Breast epithelium (tissue), 4 donors: ENCODE measurements at regions not wholly inside any gene's neighbourhood (a gene's known extent, or its start where the extent isn't known, plus 50 kb on each side); places are given as distances from the start of the nearest gene placed in this dataset.

Experiments used
- DNase-seq, 2 donors: peaks; one replicate each; pipeline ENCODE4 v3.0.0-alpha.2; 2019; ENCODE audit warnings: low spot score in 2 of 2
- H3K27ac ChIP-seq, 2 donors: fragments of 200-600 bp; sonication (generic) in 1 of 2; one replicate each; pipeline ENCODE4 v1.5.1; 2016 to 2019; ENCODE audit warnings: mild to moderate bottlenecking in 1 of 2
- H3K27me3 ChIP-seq, 2 donors: fragments of 200-600 bp; sonication (generic) in 1 of 2; one replicate each; pipeline versions ENCODE4 v1.5.1 to v1.6.0; 2017 to 2019; ENCODE audit warnings: control low read depth in 1 of 2, mild to moderate bottlenecking in 1 of 2
- H3K36me3 ChIP-seq: fragments of 200-600 bp; one replicate; pipeline ENCODE4 v1.5.1; 2019
- H3K4me1 ChIP-seq, 2 donors: fragments of 200-600 bp; sonication (generic); one replicate each; pipeline ENCODE4 v1.5.1; 2016 to 2019; ENCODE audit warnings: control low read depth in 1 of 2
- H3K4me3 ChIP-seq, 3 donors: fragments of 200-600 bp; sonication (generic); 1 replicate in 2 of 3; 2 replicates in 1 of 3; pipeline ENCODE4 v1.5.1; 2016 to 2019; ENCODE audit warnings: mild to moderate bottlenecking in 3 of 3, moderate library complexity in 2 of 3
- H3K9me3 ChIP-seq, 2 donors: fragments of 200-600 bp; sonication (generic) in 1 of 2; one replicate each; pipeline ENCODE4 v1.5.1; 2016 to 2019; ENCODE audit warnings: control low read depth in 1 of 2
- CTCF ChIP-seq, 3 donors: fragments of 450-650 bp; IDR thresholded peaks; one replicate each; pipeline ENCODE4 v1.5.1; 2016 to 2017; ENCODE audit warnings: antibody characterized with exemption in 3 of 3, mild to moderate bottlenecking in 3 of 3, moderate library complexity in 3 of 3
- POLR2A ChIP-seq: fragments of 450-650 bp; IDR thresholded peaks from one replicate; pipeline ENCODE4 v1.6.1; 2016; ENCODE audit warnings: antibody characterized with exemption, mild to moderate bottlenecking, moderate library complexity
- POLR2AphosphoS5 ChIP-seq, 3 donors: sonication (generic); formaldehyde crosslinking; IDR thresholded peaks; one replicate each; pipeline ENCODE4 v1.6.1; 2017; ENCODE audit warnings: antibody characterized with exemption in 3 of 3
- intact Hi-C: fragments of 100-400 bp; cut with DNase I; formaldehyde crosslinking; loops from one replicate; pipeline ENCODE4 v1.15.1; 2023; ENCODE audit warnings: low total_unique reads

DNA sequence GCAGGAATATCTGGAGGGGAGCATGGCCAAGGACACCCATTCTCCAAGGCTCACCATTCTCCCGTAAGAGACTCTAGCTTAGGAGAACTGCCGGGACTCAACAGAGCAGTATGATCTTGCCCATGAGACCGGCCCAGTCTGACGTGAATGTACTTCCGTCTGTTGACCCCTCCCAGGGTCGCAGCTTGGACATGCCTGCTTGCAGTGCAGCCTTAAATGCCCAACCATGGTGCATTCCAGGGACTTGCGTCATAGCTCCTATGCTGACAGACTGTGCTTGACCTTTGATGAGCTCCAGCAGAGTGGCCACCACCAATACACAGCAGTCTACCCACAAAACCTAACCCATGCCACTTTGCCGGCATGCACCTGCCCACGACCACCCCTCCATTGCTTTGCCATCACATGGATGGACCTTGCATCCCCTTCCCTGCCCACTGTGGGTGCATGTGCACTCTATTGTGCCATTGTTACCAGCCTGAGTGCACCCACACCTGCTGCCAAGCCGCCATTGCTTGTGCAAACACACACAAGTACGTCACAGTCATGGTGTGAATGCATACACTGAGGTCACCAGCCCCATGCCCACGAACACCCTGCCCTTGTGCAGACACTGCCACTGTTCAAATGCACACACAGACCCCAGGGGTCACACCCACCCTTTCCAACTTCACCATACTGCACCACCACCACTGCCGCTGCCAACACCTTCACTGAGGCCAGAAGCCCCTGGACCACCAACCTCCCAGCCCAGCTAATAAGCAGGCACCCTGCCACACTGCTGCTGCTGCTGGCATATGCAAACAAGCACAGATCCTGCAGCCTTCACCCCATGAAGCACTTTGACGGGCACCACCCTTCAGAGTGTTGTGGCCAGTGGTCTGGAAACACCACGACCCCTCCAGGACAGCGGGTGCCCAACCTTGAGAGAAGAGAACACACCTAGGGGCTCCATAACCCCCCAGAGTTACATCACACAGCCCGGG is 1141.3 kb downstream of the BRINP3 start:
- Histone ChIP-seq H3K36me3 (no peaks in the 10 kb centered on the region), H3K9me3 (peaks cover 0 to 3% of the 10 kb centered on the region in 2 donors), H3K27ac (no peak overlapping the region), H3K27me3 (no peaks in the 10 kb centered on the region), H3K4me1 (no peaks in the 10 kb centered on the region), H3K4me3 (no peak overlapping the region)
- TF ChIP-seq POLR2AphosphoS5 (IDR thresholded peaks at IDR 0.05) (no peak), CTCF (IDR thresholded peaks at IDR 0.05) (no peak), POLR2A (no peak)
- no peak for DNase-seq
- intact Hi-C loops = no loop called here

- intact Hi-C loops = no loop called here
- DNase-seq = no peak
- TF ChIP-seq CTCF (IDR thresholded peaks at IDR 0.05) (no peak), POLR2A (no peak), POLR2AphosphoS5 (IDR thresholded peaks at IDR 0.05) (no peak)
- Histone ChIP-seq H3K27ac (no peak overlapping the region), H3K27me3 (no peaks in the 10 kb centered on the region), H3K4me3 (no peak overlapping the region), H3K36me3 (no peaks in the 10 kb centered on the region), H3K9me3 (no peaks in the 10 kb centered on the region), H3K4me1 (no peaks in the 10 kb centered on the region)
Observed at GRCh38 chr1:189349607-189350006, 1128.1 kb downstream of the BRINP3 start.

- Histone ChIP-seq H3K27me3 (no peaks in the 10 kb centered on the region), H3K27ac (no peak overlapping the region), H3K9me3 (no peaks in the 10 kb centered on the region), H3K4me1 (no peaks in the 10 kb centered on the region), H3K36me3 (no peaks in the 10 kb centered on the region), H3K4me3 (no peak overlapping the region)
- intact Hi-C loops = no loop called here
- DNase-seq = no peak
- TF ChIP-seq POLR2AphosphoS5 (IDR thresholded peaks at IDR 0.05) (no peak), POLR2A (no peak), CTCF (IDR thresholded peaks at IDR 0.05) (no peak)
Observed at GRCh38 chr1:189350983-189351616, 1126.6 kb downstream of the BRINP3 start.

DNA sequence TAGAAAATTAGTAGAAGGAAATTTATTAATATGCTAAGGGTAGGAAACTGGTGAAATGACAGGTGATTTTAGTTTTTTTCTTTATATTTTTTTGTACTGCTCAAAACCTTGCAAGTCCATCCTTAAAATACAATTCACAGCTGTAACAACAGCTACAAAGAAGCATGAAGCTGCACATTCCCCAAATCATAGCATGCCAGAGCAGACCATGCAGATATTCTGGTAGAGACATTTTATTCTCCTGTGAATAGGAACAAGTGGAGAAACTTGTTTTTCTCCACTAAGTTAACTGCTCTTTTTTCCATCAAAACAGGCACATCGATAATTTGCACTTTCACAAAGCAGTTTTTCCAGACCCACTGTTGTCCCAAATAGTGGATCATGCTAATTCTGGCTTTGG is 1125.7 kb downstream of the BRINP3 start:
- H3K4me3 ChIP-seq = no peak overlapping the region
- no peaks in the 10 kb centered on the region for H3K9me3 ChIP-seq
- no peak for TF ChIP-seq POLR2A
- no peak for DNase-seq
- no peaks in the 10 kb centered on the region for H3K27me3 ChIP-seq
- intact Hi-C loops = no loop called here
- H3K36me3 ChIP-seq = no peaks in the 10 kb centered on the region
- no peak overlapping the region for H3K27ac ChIP-seq
- H3K4me1 ChIP-seq = no peaks in the 10 kb centered on the region

GRCh38 chr1:189356206-189356605 is 1121.5 kb downstream of the BRINP3 start:
- TF ChIP-seq POLR2A (no peak), CTCF (IDR thresholded peaks at IDR 0.05) (no peak), POLR2AphosphoS5 (IDR thresholded peaks at IDR 0.05) (no peak)
- Histone ChIP-seq H3K9me3 (no peaks in the 10 kb centered on the region), H3K36me3 (no peaks in the 10 kb centered on the region), H3K27me3 (no peaks in the 10 kb centered on the region), H3K4me1 (no peaks in the 10 kb centered on the region), H3K4me3 (no peak overlapping the region), H3K27ac (no peak overlapping the region)
- intact Hi-C loops = no loop called here
- DNase-seq = no peak
